ENCODE measurements at regions not wholly inside any gene's neighbourhood (a gene's known extent, or its start where the extent isn't known, plus 50 kb on each side); places are given as distances from the start of the nearest gene placed in this dataset.

- TF ChIP-seq YY1 (IDR thresholded peaks at IDR 0.05; ENCODE audit: insufficient read depth, insufficient read length) = no peak
- no peak for TF ChIP-seq ZNF274 (IDR thresholded peaks at IDR 0.05; ENCODE audit: low read depth, low read length)
Measured at GRCh38 chr6:1491591-1492319, 102.4 kb downstream of the FOXF2 start.
